ENCODE measurements at regions not wholly inside any gene's neighbourhood (a gene's known extent, or its start where the extent isn't known, plus 50 kb on each side); places are given as distances from the start of the nearest gene placed in this dataset.
"Not testable (repeated sequence)": the region's sequence is repeated elsewhere in the genome, so short reads cannot be mapped to it uniquely, and the experiment has no call there.

- DNase-seq: no peak
These were observed 112.0 kb downstream of the UTRN start for GRCh38 chr6:144397141-144397540.

GRCh38 chr6:144400321-144400720 is 115.2 kb downstream of the UTRN start:
- DNase-seq: no peak

- no peak for DNase-seq
These were observed 116.9 kb downstream of the UTRN start for GRCh38 chr6:144401736-144402733.

DNA sequence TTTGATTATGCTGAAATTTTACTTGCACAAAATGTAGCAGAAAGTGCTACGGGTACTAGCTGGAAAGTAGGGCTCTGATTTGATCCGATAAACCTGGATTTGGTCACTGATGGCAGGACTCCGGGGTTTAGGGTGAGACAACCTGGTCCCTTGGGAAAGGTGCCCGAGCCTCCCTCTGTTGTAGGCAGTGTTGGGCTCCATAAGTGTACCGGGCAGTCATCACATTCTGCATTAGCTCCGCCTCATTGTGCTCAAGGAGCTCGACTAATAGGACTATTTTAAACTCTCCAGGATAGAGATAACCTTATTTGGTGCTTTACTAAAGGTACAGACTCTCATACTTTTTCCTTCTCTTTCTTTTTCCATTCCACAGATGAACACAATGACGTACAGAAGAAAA is 117.6 kb downstream of the UTRN start:
- DNase-seq: no peak

DNA sequence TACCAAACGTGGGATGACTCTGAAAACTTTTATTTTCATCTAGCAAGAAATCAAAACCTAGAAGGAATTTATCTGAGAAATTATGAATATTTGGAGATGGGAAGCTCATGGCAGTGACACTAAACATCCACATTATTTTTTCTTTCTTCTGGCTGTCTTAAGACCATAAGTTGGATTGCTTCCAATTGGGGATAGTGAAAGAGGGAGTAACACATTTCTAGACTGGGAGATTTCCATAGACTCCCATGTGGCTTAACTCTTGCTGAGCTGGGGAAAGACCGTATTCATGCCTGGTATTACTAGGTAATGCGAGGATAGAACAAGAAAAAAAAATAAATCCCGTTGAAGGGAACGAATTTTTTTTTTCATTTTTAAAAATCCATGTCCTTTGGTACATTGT is 120.0 kb downstream of the UTRN start:
- no peak for DNase-seq

GRCh38 chr6:144406796-144407195 is 121.7 kb downstream of the UTRN start:
- DNase-seq: no peak

DNA sequence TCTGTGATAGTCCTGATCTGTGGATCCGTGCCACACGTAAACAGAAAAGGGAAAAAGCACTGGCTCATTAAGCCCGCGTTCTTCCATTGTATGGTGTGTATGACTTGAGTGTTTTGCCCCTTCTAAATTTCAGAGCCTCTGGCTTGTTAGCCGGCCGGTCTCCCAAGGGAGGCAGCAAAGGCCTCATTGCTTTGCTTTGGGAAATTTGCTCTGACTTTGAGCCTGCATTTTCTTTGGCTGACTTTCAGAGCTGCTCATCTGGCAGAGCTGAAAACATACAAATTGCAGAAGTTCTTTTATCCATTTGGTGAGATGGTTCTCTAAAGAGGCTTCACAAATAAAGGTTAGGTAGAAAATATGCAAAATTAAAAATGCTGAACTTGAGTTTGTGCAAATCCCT is 123.0 kb downstream of the UTRN start:
- DNase-seq: no peak

DNA sequence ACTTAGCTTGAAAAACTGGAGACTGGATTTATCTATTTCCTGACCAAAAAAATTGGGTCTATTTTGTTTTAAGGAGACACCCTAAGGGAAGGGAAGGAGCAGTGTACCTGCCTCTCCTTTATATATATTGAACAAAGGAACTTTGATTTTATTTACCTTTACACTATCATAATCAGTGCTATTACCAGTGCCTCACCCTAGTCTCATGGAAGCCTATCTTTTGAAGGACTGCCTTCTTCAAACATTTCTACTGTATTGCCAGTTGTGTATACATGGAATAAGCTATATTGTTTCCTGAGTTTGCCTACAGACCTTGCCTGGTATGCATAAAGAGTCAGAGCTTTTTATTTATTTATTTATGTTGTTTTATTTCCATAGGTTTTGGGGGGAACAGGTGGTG is 124.9 kb downstream of the UTRN start:
- DNase-seq: no peak

GRCh38 chr6:144410574-144410973 is 125.4 kb downstream of the UTRN start:
- not testable (repeated sequence) for DNase-seq

DNA sequence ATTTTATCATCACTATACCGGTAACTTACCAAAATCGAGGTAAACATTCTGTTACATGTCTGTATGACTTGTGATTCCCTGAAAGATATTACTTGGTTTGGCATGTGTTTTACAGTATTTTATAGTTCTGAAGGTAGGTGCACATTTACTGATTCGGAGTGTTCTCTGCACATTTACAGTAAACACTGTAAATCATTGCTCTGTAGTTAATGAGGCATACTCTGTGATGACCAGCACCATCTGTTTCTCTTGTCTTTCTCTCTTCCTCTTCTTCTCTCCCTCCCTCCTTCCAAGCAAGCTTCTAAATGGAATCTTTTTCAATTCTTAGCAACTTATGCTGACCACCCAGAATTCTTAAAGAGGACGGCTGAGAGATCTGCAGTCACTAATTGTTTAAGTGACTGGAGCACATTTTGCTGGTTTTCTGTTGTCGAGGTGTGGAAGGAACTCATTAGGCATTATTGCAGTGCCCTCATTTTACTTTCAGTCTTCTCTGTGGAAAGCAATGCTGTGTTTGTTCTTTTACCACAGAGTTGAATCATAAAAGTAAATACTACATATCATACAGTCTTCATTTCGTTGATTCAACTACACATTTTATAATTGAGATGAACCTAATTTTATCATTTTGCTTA is 126.5 kb downstream of the UTRN start:
- DNase-seq: no peak

DNA sequence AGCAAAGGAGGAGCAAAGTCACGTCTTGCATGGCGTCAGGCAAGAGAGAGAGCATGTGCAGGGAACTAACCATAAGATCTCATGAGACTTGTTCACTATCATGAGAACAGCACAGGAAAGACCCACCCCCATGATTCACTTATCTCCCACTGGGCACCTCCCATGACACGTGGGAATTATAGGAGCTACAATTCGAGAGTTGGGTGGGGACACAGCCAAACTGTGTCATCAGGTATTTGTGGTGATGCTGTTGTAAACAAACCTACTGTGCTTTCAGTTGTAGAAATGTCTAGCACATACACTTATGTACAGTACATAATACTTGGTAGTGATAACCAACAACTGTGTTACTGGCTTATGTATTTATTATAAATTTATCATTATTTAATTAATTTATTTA is 128.3 kb downstream of the UTRN start:
- no peak for DNase-seq

GRCh38 chr6:144415014-144415413 is 129.9 kb downstream of the UTRN start:
- no peak for DNase-seq

DNA sequence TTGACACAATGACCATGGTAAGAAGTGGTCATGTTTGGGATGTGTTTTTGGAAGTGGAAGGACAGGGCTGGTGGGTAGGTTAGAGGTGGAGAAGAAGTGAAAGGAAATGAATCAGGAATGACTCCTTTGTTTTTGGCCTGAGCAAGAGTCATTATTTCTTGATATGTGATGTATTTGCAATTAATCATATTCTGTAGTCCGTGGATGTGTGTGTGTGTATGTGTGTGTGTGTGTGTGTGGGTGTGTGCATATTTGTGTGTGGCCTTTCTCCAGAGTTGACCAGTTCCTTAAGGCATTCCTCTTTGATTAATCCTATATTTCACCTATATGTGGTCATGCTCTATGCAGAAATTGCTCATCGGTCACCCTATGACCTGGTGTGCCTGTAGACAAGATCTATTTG is 130.7 kb downstream of the UTRN start:
- no peak for DNase-seq

DNA sequence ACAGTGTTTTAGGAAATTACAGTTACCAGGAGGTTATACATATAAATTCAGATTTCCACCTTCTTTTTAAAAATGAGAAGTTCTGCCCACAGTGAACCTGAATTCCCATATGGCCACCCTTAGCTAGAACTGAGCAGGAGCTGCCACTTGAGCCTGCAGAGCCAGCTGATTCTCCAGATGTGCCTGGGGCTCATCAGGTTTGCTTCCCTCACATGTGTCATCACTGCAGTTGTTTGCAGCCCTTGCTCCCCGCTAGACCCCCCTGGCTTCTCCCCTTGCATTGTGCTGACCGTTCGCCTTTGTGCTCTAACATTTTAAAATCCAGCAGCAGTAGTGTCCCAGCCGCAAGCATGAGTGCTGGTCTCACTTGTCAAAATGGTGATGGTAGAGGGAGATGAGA is 131.1 kb downstream of the UTRN start:
- DNase-seq: no peak

DNA sequence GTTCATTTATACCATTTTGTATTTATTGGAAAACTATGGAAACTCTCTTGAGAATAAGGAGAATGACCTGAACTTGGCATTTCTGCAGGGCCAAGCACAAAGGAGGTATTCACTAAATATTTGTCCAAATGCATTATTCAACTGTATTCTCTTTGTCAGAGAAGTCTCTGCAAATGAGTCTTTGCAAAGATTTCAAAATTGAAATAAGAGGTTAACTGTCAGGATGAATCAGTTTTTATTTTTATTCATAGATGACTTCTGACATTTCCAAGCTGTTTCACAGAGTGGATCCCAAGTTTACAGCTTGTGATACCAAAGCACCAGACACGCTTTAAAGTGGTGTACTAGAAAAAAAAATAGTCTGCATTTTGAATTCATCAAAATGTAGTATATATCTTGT is 131.6 kb downstream of the UTRN start:
- no peak for DNase-seq

DNA sequence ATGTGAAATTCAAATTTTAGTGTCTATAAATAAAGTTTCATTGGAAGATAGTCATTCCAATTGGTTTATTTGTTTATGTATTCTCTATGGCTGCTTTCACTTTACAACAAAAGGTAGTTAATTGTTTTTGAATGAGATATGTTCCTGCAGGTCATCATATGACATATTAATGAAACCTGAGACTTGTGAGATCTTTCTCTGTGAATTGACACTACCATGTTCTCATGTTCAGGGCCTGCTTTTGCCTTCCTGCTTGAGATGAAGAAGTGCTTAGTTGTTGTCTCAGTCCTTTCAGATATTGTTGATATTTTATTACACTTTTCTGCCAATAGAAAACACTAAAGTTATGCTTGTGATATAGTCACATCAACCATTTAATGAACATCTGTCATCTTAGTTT is 132.5 kb downstream of the UTRN start:
- DNase-seq: no peak

- no peak for DNase-seq
These were observed 133.9 kb downstream of the UTRN start for GRCh38 chr6:144418959-144419545.

DNA sequence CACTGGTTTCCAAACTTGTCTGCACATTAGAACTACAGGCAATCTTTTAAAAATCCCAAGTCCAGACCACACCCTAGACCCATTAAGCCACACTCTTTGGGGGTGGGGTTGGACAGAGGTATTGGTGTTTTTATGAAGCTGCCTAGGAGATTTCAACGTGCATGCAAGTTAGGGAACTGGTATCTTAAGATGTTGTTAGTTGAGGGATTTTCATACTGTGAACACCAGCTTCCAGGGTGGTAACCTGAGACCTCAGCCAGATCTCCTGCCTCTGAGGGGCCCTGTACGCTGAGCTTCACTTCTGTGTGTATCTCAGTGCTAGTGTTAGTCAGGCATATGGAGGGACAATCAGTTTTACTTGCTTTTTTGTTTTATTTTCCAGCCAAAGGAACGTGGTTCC is 138.0 kb downstream of the UTRN start:
- no peak for DNase-seq

DNA sequence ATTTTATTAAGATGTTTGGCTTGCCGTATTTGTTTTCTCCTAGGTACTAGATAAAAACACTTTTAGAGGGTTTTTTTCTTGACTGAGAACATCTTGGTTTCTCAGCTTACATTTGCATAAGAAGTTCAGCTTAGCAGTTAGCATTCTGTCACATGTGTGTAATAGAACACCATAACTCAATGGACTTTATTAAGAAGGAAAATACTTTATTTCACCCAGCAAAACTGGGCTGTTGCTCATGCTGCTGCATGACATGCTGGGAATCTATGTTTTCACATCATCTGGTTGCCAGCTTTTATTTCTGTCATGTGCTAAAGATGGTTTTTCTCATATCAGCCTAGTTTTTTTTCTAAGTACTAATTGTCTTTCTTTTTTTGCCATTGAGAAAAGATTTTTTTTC is 144.6 kb downstream of the UTRN start:
- no peak for DNase-seq

DNA sequence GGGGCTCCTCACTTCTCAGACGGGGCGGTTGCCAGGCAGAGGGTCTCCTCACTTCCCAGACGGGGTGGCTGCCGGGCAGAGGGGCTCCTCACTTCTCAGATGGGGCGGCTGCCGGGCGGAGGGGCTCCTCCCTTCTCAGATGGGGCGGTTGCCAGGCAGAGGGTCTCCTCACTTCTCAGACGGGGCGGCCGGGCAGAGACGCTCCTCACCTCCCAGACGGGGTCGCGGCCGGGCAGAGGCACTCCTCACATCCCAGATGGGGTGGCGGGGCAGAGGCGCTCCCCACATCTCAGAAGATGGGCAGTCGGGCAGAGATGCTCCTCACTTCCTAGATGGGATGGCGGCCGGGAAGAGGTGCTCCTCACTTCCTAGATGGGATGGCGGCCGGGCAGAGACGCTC is 148.3 kb downstream of the UTRN start:
- not testable (repeated sequence) for DNase-seq

- no peak for DNase-seq
These were observed 149.3 kb downstream of the UTRN start for GRCh38 chr6:144434308-144434990.

- no peak for DNase-seq
These were observed 150.7 kb downstream of the UTRN start for GRCh38 chr6:144435602-144436426.

Data from activated CD4-positive, alpha-beta T cell treated with anti-CD3 and anti-CD28 coated beads for 4 hours (primary cell).